ENCODE measurements at regions not wholly inside any gene's neighbourhood (a gene's known extent, or its start where the extent isn't known, plus 50 kb on each side); places are given as distances from the start of the nearest gene placed in this dataset.

DNA sequence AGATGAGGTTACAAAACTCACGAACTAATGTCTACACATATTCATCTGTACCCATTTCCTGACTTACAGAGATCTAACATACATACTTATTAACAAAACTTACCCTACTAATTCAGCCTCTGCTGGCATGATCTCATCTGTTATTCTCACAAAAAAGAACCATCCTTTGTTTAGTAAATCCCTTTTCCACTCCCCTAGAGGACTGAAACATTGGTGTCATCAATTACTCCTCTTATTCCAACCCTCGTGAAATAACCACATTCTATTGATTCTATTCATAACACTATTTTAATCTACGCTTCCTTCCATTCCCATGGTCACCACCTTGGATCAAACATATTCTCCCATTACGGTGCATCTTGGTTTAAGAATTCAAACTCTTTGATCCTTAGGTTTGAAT lies 505.9 kb downstream of the SI start:
- TF ChIP-seq, protein P1, sequence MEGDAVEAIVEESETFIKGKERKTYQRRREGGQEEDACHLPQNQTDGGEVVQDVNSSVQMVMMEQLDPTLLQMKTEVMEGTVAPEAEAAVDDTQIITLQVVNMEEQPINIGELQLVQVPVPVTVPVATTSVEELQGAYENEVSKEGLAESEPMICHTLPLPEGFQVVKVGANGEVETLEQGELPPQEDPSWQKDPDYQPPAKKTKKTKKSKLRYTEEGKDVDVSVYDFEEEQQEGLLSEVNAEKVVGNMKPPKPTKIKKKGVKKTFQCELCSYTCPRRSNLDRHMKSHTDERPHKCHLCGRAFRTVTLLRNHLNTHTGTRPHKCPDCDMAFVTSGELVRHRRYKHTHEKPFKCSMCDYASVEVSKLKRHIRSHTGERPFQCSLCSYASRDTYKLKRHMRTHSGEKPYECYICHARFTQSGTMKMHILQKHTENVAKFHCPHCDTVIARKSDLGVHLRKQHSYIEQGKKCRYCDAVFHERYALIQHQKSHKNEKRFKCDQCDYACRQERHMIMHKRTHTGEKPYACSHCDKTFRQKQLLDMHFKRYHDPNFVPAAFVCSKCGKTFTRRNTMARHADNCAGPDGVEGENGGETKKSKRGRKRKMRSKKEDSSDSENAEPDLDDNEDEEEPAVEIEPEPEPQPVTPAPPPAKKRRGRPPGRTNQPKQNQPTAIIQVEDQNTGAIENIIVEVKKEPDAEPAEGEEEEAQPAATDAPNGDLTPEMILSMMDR (IDR thresholded peaks at IDR 0.05), result no peak

- TF ChIP-seq, protein P1 (IDR thresholded peaks at IDR 0.05), result 0 out of 2 replicates have a peak, but pooled peaks have one; percentile 12
Observed at GRCh38 chr3:164550857-164551256, 527.4 kb downstream of the SI start.

- TF ChIP-seq, protein P1 (IDR thresholded peaks at IDR 0.05), result no peak
Observed at GRCh38 chr3:164539215-164539614, 539.1 kb downstream of the SI start.

GRCh38 chr3:164537485-164537884 lies 540.8 kb downstream of the SI start:
- TF ChIP-seq, protein P1 (IDR thresholded peaks at IDR 0.05), result no peak

- TF ChIP-seq, protein P1 (IDR thresholded peaks at IDR 0.05), result no peak
Observed at GRCh38 chr3:164533275-164533674, 545.0 kb downstream of the SI start.

DNA sequence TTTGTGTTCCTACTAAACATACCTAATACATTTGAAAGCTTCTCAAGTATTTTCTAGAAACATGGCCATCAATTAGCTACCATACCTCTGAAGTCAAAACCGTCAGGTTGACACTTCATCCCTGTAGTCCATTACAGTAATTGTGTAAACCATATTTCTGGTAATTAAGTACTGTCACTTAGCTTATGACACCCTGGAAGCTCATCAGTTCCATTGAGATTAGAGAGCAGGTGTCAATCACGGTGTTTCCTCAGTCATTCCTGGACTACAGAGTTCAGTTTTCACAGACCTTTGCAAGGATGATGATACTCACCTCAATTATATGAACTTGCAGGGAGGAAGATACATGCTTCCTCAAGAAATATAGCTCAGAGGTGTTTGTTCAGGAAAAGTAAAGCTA lies 552.0 kb downstream of the SI start:
- TF ChIP-seq, protein P1 (IDR thresholded peaks at IDR 0.05), result no peak

DNA sequence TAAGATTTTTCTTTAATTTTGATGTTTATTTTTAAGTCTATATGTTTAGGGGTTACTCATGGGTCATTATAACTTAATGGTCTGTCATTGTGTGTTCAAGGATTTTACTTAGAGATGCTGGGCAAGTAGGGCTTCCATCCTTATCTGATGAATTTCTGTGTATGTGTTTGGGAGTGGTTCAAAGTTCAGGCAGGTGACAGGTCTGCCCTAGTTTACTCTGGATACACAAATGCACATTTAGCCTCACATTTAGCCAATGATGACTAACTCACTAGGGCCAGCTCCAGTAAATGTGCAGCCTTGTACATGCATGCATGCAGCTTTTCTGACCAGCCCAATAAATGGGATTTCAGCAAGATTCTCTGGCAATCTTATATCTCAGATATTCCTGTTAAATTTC lies 554.1 kb downstream of the SI start:
- TF ChIP-seq, protein P1 (IDR thresholded peaks at IDR 0.05), result no peak

DNA sequence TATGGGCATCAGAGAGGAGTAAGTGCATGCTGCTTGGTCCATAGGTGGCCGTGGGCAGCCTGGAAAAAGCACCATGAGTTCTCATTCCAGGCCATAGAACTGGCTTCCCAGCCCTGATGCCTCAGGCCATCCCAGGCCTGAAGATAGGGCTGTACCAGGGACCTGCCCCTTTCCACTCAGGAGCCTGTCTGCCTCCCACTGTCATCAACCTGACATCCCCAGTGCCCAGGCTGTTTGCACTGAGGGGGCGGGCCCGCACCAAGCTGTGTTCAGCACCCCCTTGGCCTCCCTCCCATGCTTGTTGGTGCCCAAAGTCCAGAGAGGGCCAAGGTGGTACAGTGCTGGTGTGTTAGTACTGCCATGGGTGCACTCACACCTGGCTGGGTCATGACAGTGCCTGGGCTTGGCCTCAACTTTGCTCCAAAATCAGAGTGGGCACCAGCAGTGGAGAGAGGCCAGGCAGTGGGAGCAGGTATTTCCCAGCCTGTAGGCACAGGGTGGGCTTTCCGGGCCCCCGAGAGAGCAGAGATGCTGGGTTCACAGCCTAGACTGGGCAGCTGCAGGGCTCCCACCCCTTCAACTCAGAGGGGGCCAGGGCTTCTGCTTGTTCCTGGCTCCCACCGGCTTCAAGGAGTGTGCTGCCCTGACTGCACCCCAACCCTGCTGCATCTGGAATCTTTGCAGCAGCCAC lies 556.1 kb downstream of the SI start:
- TF ChIP-seq, protein P1 (IDR thresholded peaks at IDR 0.05), result no peak
